Tibial artery (tissue), 4 donors: ENCODE measurements at regions not wholly inside any gene's neighbourhood (a gene's known extent, or its start where the extent isn't known, plus 50 kb on each side); places are given as distances from the start of the nearest gene placed in this dataset.

Experiments
- DNase-seq, 2 donors: peaks; one replicate each; pipeline ENCODE4 v3.0.0-alpha.2; 2019
- H3K27ac ChIP-seq, 2 donors: fragments of 200-600 bp; sonication (generic) in 1 of 2; 1 replicate in 1 of 2; 2 replicates in 1 of 2; pipeline ENCODE4 v1.5.1; 2018 to 2019; ENCODE audit warnings: mild to moderate bottlenecking in 1 of 2
- H3K27me3 ChIP-seq, 2 donors: fragments of 200-600 bp; sonication (generic) in 1 of 2; one replicate each; pipeline versions ENCODE4 v1.5.1 to v1.6.0; 2016 to 2019
- H3K36me3 ChIP-seq, 3 donors: fragments of 200-600 bp; sonication (generic) in 2 of 3; one replicate each; pipeline ENCODE4 v1.5.1; 2016 to 2019; ENCODE audit warnings: mild to moderate bottlenecking in 2 of 3
- H3K4me1 ChIP-seq, 4 donors: fragments of 200-600 bp; sonication (generic) in 2 of 4; 1 replicate in 3 of 4; 2 replicates in 1 of 4; pipeline ENCODE4 v1.5.1; 2016 to 2019
- H3K4me3 ChIP-seq, 2 donors: fragments of 200-600 bp; sonication (generic) in 1 of 2; 1 replicate in 1 of 2; 2 replicates in 1 of 2; pipeline ENCODE4 v1.5.1; 2018 to 2019; ENCODE audit warnings: mild to moderate bottlenecking in 2 of 2
- H3K9me3 ChIP-seq, 3 donors: fragments of 200-600 bp; sonication (generic) in 1 of 3; one replicate each; pipeline ENCODE4 v1.5.1; 2016 to 2019
- intact Hi-C: fragments of 100-400 bp; cut with DNase I; formaldehyde crosslinking; loops from one replicate; pipeline ENCODE4 v1.15.0; 2023; ENCODE audit warnings: low total_unique reads
- TF ChIP-seq, protein P1 (sequence below), 2 experiments: fragments of 200-600 bp in 1 of 2; fragments of 450-650 bp in 1 of 2; IDR thresholded peaks; one replicate each; pipeline ENCODE4 v1.5.1; 2017 to 2019; ENCODE audit warnings: antibody characterized with exemption in 2 of 2, mild to moderate bottlenecking in 1 of 2, moderate library complexity in 1 of 2

DNA sequence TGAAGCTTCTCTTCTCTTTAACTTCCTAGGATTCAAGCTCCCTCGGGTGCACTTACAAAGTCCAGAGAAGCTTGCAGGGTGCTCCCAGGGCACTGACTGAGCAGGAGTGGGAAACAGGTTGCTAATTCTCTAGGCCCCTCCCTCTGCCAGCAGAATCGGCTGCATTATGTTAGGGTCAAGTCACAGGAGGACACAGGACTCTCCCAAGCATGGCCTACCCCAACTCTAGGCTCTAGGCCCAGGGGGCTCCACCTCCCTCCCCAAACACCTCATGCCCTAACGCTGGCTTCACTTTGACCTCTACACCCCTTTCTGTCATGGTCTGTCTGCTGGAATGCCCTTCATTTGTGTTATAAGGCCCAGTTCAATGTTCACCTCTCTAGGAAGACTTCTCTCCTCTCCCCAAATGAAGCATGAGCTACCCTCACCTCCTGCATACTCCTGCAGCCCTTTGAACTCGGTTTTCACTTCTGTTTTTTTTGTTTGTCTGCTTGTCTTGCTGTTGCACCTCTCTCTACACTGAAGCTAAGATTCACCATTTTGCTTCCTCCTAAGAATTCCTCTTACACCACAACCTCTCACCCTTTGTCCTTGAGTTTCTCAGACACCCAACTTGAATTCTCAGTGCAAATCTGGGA is 521.8 kb upstream of the ID2 start:
- peaks cover 0 to 31% (median 9%) of the 10 kb centered on the region in 4 donors for H3K4me1 ChIP-seq
- peak overlapping the region; percentile 83 to 87 for H3K27ac ChIP-seq
- DNase-seq = no peak
- H3K27me3 ChIP-seq = no peaks in the 10 kb centered on the region
- intact Hi-C loops = loop anchor here (5.0 kb wide), 1 partner anchor 522 kb away; the partner anchor contains the start of gene ID2
- no peaks in the 10 kb centered on the region for H3K9me3 ChIP-seq
- H3K36me3 ChIP-seq = no peaks in the 10 kb centered on the region
- TF ChIP-seq, protein P1, sequence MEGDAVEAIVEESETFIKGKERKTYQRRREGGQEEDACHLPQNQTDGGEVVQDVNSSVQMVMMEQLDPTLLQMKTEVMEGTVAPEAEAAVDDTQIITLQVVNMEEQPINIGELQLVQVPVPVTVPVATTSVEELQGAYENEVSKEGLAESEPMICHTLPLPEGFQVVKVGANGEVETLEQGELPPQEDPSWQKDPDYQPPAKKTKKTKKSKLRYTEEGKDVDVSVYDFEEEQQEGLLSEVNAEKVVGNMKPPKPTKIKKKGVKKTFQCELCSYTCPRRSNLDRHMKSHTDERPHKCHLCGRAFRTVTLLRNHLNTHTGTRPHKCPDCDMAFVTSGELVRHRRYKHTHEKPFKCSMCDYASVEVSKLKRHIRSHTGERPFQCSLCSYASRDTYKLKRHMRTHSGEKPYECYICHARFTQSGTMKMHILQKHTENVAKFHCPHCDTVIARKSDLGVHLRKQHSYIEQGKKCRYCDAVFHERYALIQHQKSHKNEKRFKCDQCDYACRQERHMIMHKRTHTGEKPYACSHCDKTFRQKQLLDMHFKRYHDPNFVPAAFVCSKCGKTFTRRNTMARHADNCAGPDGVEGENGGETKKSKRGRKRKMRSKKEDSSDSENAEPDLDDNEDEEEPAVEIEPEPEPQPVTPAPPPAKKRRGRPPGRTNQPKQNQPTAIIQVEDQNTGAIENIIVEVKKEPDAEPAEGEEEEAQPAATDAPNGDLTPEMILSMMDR (IDR thresholded peaks at IDR 0.05) = no peak
- no peak overlapping the region for H3K4me3 ChIP-seq

DNA sequence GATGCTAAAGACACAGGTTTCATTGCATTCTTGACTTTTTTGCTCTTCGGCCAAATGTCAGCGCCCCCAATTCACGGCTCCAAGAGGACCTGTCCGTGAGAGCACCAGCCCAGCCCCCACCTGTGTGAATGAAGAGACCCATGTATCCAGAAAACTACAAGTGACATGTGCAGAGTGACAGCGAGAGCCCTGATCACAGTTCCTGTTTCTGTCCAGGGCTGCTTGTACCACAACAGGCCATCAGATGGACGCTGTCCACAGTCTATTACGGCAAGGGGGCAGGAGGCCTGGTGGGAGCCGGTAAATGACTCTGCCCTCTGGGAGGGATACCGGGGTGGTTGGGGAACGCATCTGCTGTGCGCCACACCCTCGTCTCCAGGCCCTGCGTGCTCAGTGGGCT is 520.9 kb upstream of the ID2 start:
- no peaks in the 10 kb centered on the region for H3K27me3 ChIP-seq
- TF ChIP-seq, protein P1 (IDR thresholded peaks at IDR 0.05) = no peak
- intact Hi-C loops = loop anchor here (5.0 kb wide), 1 partner anchor 521 kb away; the partner anchor contains the start of gene ID2
- H3K36me3 ChIP-seq = no peaks in the 10 kb centered on the region
- no peaks in the 10 kb centered on the region for H3K9me3 ChIP-seq
- peak overlapping the region; percentile 83 to 87 for H3K27ac ChIP-seq
- no peak for DNase-seq
- peaks cover 0 to 31% (median 9%) of the 10 kb centered on the region in 4 donors for H3K4me1 ChIP-seq
- H3K4me3 ChIP-seq = no peak overlapping the region

DNA sequence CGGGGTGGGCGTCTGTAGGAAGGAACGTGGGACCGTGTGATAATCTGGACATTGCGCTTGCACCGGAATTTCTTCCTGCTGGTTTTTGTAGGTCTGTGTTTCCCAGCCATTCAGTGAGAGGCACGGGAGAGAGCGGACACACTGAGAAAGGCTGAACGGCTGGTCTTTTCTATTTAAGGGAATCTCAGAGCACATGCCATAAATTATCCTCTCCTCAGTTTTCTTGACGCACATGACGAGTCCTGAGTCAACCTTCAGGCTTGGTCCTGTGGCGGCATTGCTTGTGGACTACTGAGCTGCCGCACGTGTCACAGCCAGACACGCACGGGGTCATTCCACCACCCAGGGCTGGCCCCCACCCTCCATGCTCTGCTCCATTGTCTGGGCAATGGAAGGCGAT is 519.3 kb upstream of the ID2 start:
- intact Hi-C loops = loop anchor here (5.0 kb wide), 1 partner anchor 520 kb away; the partner anchor contains the start of gene ID2
- H3K27ac ChIP-seq = peak overlapping the region; percentile 83 to 87

DNA sequence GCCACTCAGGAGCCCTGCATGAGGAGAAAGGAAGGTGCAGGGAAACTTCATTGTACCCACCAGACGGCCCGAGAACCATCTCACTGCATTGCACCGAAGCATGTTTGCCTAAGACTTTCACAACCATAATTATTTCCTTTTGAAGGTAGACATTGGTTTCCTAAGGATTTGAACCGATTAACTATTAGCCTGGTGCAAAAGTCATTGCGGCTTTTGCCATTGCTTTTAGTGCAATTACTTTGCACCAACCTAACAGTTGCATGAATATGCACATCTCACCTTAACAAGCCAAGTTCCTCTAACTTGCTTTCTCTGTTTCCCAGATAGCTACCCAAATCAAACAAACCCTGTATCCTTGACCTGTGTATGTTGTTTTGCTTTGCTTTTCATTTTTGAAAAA is 516.3 kb upstream of the ID2 start:
- no peak for DNase-seq
- intact Hi-C loops = no loop called here
- H3K36me3 ChIP-seq = no peaks in the 10 kb centered on the region
- H3K27ac ChIP-seq = no peak overlapping the region
- H3K27me3 ChIP-seq = no peaks in the 10 kb centered on the region
- no peaks in the 10 kb centered on the region for H3K9me3 ChIP-seq
- TF ChIP-seq, protein P1 (IDR thresholded peaks at IDR 0.05) = no peak
- H3K4me3 ChIP-seq = no peak overlapping the region
- peaks cover 0 to 47% (median 19%) of the 10 kb centered on the region in 4 donors for H3K4me1 ChIP-seq

More for the DNA sequence above, 519.3 kb upstream of the ID2 start:
- no peak overlapping the region for H3K4me3 ChIP-seq
- H3K4me1 ChIP-seq = peaks cover 0 to 36% (median 9%) of the 10 kb centered on the region in 4 donors
- H3K9me3 ChIP-seq = no peaks in the 10 kb centered on the region
- TF ChIP-seq, protein P1 (IDR thresholded peaks at IDR 0.05) = no peak
- DNase-seq = peak; percentile 58 to 96
- no peaks in the 10 kb centered on the region for H3K36me3 ChIP-seq
- no peaks in the 10 kb centered on the region for H3K27me3 ChIP-seq

DNA sequence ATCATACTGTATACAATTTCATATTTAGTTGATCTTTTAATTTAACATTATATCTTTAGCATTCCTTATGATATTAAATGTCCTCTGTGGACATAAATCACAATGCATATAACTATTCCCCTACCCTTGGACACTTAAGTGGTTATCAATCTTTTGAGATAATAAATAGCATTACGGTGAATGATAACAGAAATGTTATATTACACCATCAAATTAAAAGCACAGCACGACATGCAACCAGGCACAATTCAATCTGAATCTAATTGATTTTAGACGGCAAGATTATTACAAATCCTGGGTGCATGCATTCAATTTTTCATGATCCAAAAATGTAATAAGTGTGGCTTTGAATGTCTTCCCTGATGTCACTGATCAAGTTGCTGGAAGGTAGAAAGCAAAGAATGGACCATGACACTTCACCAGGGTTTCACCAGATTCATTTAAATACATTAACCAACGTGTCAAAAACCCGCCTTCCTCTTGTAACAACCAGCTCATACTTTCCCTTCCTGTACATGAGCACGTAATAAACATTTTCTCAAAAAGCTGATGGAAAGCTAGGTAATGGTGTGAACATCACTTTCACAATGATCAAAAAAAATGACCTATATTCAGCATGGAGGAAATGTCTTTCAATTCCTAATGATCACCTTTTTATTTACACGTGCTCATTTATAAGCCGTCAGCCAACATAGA is 513.7 kb upstream of the ID2 start:
- intact Hi-C loops = no loop called here
- Histone ChIP-seq H3K27me3 (no peaks in the 10 kb centered on the region), H3K4me3 (no peak overlapping the region), H3K36me3 (no peaks in the 10 kb centered on the region), H3K27ac (peak overlapping the region; percentile 71 to 72), H3K9me3 (no peaks in the 10 kb centered on the region), H3K4me1 (peaks cover 0 to 54% (median 15%) of the 10 kb centered on the region in 4 donors)
- TF ChIP-seq, protein P1 (IDR thresholded peaks at IDR 0.05) = no peak
- no peak for DNase-seq
